Activated CD4-positive, alpha-beta memory T cell treated with anti-CD3 and anti-CD28 coated beads, Interleukin-2, amount 10 ng/mL, durations not matched to agents 7 days and 5 days (primary cell): ENCODE measurements at regions not wholly inside any gene's neighbourhood (a gene's known extent, or its start where the extent isn't known, plus 50 kb on each side); places are given as distances from the start of the nearest gene placed in this dataset.
A peak's percentile ranks its signal among the peaks of the same experiment; 100 is the strongest.
"Not testable (repeated sequence)": the region's sequence is repeated elsewhere in the genome, so short reads cannot be mapped to it uniquely, and the experiment has no call there.

Source experiments
- CTCF ChIA-PET: fragments of 350-600 bp; sonication (Branson Sonifier 250); formaldehyde crosslinking; loops from one replicate; lab custom pipeline; 2021; ENCODE audit warnings: antibody characterized with exemption, inconsistent platforms; lab: Charles Lee
- POLR2A ChIA-PET: fragments of 350-600 bp; sonication (Branson Sonifier 250); formaldehyde crosslinking; loops from one replicate; lab custom pipeline; 2021; ENCODE audit warnings: antibody characterized with exemption; lab: Charles Lee
- DNase-seq: peaks from one replicate; pipeline ENCODE4 v3.0.0-alpha.2; 2020
- H3K27ac Mint-ChIP-seq: one replicate; pipeline ENCODE4 v1.8.0; 2021; ENCODE audit warnings: mild to moderate bottlenecking, mixed read lengths
- H3K27me3 Mint-ChIP-seq: one replicate; pipeline ENCODE4 v1.8.0; 2021; ENCODE audit warnings: mixed read lengths
- H3K36me3 Mint-ChIP-seq: one replicate; pipeline ENCODE4 v1.8.0; 2021; ENCODE audit warnings: low read depth, mixed read lengths
- H3K4me1 Mint-ChIP-seq: one replicate; pipeline ENCODE4 v1.8.0; 2021; ENCODE audit warnings: mixed read lengths
- H3K4me3 Mint-ChIP-seq: one replicate; pipeline ENCODE4 v1.8.0; 2021; ENCODE audit warnings: mild to moderate bottlenecking, mixed read lengths
- H3K9me3 Mint-ChIP-seq: one replicate; pipeline ENCODE4 v1.8.0; 2021; ENCODE audit warnings: mixed read lengths

GRCh38 chr2:238512247-238512867 lies 85.6 kb downstream of the ASB1 start:
- H3K4me1 Mint-ChIP-seq, result no peaks in the 10 kb centered on the region
- H3K27me3 Mint-ChIP-seq, result peaks cover 8% of the 10 kb centered on the region
- no peak overlapping the region for H3K27ac Mint-ChIP-seq
- no peaks in the 10 kb centered on the region for H3K36me3 Mint-ChIP-seq
- ChIA-PET POLR2A (no interaction called here), CTCF (interaction anchor here (0.7 to 1.5 kb wide), 2 partner anchors 10 to 211 kb away, joined by 3 to 5 read pairs; no protein-coding TSS in a partner anchor)
- no peak overlapping the region for H3K4me3 Mint-ChIP-seq
- DNase-seq, result no peak
- peaks cover 4% of the 10 kb centered on the region for H3K9me3 Mint-ChIP-seq

- Mint-ChIP-seq H3K4me1 (no peaks in the 10 kb centered on the region), H3K36me3 (no peaks in the 10 kb centered on the region)
Observed at GRCh38 chr2:238513346-238513745, 86.6 kb downstream of the ASB1 start.

GRCh38 chr2:238514024-238514423 lies 87.3 kb downstream of the ASB1 start:
- H3K36me3 Mint-ChIP-seq, DNase-seq, H3K27me3 Mint-ChIP-seq, H3K9me3 Mint-ChIP-seq, H3K4me3 Mint-ChIP-seq, H3K4me1 Mint-ChIP-seq, POLR2A ChIA-PET, H3K27ac Mint-ChIP-seq: not testable (repeated sequence)
- CTCF ChIA-PET, result interaction anchor here (0.7 to 1.5 kb wide), 7 partner anchors 9 to 157 kb away, joined by 3 to 5 read pairs (median 3); no protein-coding TSS in a partner anchor

More at GRCh38 chr2:238513346-238513745, 86.6 kb downstream of the ASB1 start:
- no peak overlapping the region for H3K27ac Mint-ChIP-seq
- ChIA-PET POLR2A (no interaction called here), CTCF (interaction anchor here (0.7 to 1.5 kb wide), 7 partner anchors 9 to 156 kb away, joined by 3 to 5 read pairs (median 3); no protein-coding TSS in a partner anchor)
- peaks cover 8% of the 10 kb centered on the region for H3K27me3 Mint-ChIP-seq
- H3K9me3 Mint-ChIP-seq, result peaks cover 8% of the 10 kb centered on the region
- H3K4me3 Mint-ChIP-seq, result no peak overlapping the region
- peak; percentile 37 for DNase-seq

GRCh38 chr2:238515377-238515776 lies 88.7 kb downstream of the ASB1 start:
- ChIA-PET CTCF (no interaction called here), POLR2A (no interaction called here)
- H3K27ac Mint-ChIP-seq, result no peak overlapping the region
- no peaks in the 10 kb centered on the region for H3K36me3 Mint-ChIP-seq
- no peak overlapping the region for H3K4me3 Mint-ChIP-seq
- no peaks in the 10 kb centered on the region for H3K4me1 Mint-ChIP-seq
- peaks cover 6% of the 10 kb centered on the region for H3K27me3 Mint-ChIP-seq
- DNase-seq, result no peak
- peaks cover 8% of the 10 kb centered on the region for H3K9me3 Mint-ChIP-seq

GRCh38 chr2:238517209-238517608 lies 90.5 kb downstream of the ASB1 start:
- Mint-ChIP-seq H3K9me3 (peaks cover 8% of the 10 kb centered on the region), H3K27ac (no peak overlapping the region), H3K4me1 (no peaks in the 10 kb centered on the region), H3K4me3 (no peak overlapping the region), H3K27me3 (peaks cover 6% of the 10 kb centered on the region), H3K36me3 (no peaks in the 10 kb centered on the region)
- no peak for DNase-seq
- CTCF ChIA-PET, result no interaction called here
- POLR2A ChIA-PET, result no interaction called here

GRCh38 chr2:238518172-238518820 lies 91.6 kb downstream of the ASB1 start:
- H3K27ac Mint-ChIP-seq, result no peak overlapping the region
- H3K4me3 Mint-ChIP-seq, result no peak overlapping the region
- no peaks in the 10 kb centered on the region for H3K4me1 Mint-ChIP-seq
- ChIA-PET CTCF (no interaction called here), POLR2A (no interaction called here)
- H3K27me3 Mint-ChIP-seq, result peaks cover 9% of the 10 kb centered on the region
- no peaks in the 10 kb centered on the region for H3K36me3 Mint-ChIP-seq
- peaks cover 8% of the 10 kb centered on the region for H3K9me3 Mint-ChIP-seq
- no peak for DNase-seq

GRCh38 chr2:238518821-238519186 lies 92.1 kb downstream of the ASB1 start:
- DNase-seq, result no peak
- H3K27ac Mint-ChIP-seq, result no peak overlapping the region
- H3K4me3 Mint-ChIP-seq, result no peak overlapping the region
- no peaks in the 10 kb centered on the region for H3K4me1 Mint-ChIP-seq
- H3K9me3 Mint-ChIP-seq, result peaks cover 8% of the 10 kb centered on the region
- ChIA-PET CTCF (no interaction called here), POLR2A (no interaction called here)
- no peaks in the 10 kb centered on the region for H3K36me3 Mint-ChIP-seq
- peaks cover 9% of the 10 kb centered on the region for H3K27me3 Mint-ChIP-seq

GRCh38 chr2:238520359-238520886 lies 93.7 kb downstream of the ASB1 start:
- Mint-ChIP-seq H3K4me3 (no peak overlapping the region), H3K27ac (no peak overlapping the region), H3K4me1 (no peaks in the 10 kb centered on the region), H3K9me3 (peaks cover 8% of the 10 kb centered on the region), H3K27me3 (peaks cover 5% of the 10 kb centered on the region), H3K36me3 (no peaks in the 10 kb centered on the region)
- DNase-seq, result no peak
- ChIA-PET POLR2A (no interaction called here), CTCF (no interaction called here)

GRCh38 chr2:238521002-238521401 lies 94.3 kb downstream of the ASB1 start:
- Mint-ChIP-seq H3K4me1 (no peaks in the 10 kb centered on the region), H3K27me3 (peaks cover 5% of the 10 kb centered on the region), H3K36me3 (no peaks in the 10 kb centered on the region), H3K4me3 (no peak overlapping the region), H3K9me3 (peaks cover 8% of the 10 kb centered on the region), H3K27ac (no peak overlapping the region)
- ChIA-PET POLR2A (no interaction called here), CTCF (no interaction called here)
- no peak for DNase-seq

GRCh38 chr2:238521870-238522269 lies 95.1 kb downstream of the ASB1 start:
- CTCF ChIA-PET, result interaction anchor here (2.2 kb wide), 1 partner anchor 9 kb away, joined by 5 read pairs; no protein-coding TSS in a partner anchor
- no peak for DNase-seq
- peaks cover 5% of the 10 kb centered on the region for H3K27me3 Mint-ChIP-seq
- POLR2A ChIA-PET, result no interaction called here
- H3K27ac Mint-ChIP-seq, result no peak overlapping the region
- no peaks in the 10 kb centered on the region for H3K36me3 Mint-ChIP-seq
- peaks cover 4% of the 10 kb centered on the region for H3K9me3 Mint-ChIP-seq
- H3K4me3 Mint-ChIP-seq, result no peak overlapping the region
- no peaks in the 10 kb centered on the region for H3K4me1 Mint-ChIP-seq

GRCh38 chr2:238523158-238524110 lies 96.7 kb downstream of the ASB1 start:
- no peaks in the 10 kb centered on the region for H3K4me1 Mint-ChIP-seq
- no peak overlapping the region for H3K27ac Mint-ChIP-seq
- no peaks in the 10 kb centered on the region for H3K9me3 Mint-ChIP-seq
- ChIA-PET CTCF (interaction anchor here (2.2 kb wide), 1 partner anchor 10 kb away, joined by 5 read pairs; no protein-coding TSS in a partner anchor), POLR2A (no interaction called here)
- H3K36me3 Mint-ChIP-seq, result no peaks in the 10 kb centered on the region
- H3K27me3 Mint-ChIP-seq, result peaks cover 6% of the 10 kb centered on the region
- DNase-seq, result no peak
- no peak overlapping the region for H3K4me3 Mint-ChIP-seq

GRCh38 chr2:238524426-238524983 lies 97.8 kb downstream of the ASB1 start:
- H3K36me3 Mint-ChIP-seq, result no peaks in the 10 kb centered on the region
- POLR2A ChIA-PET, result no interaction called here
- H3K4me1 Mint-ChIP-seq, result no peaks in the 10 kb centered on the region
- H3K27me3 Mint-ChIP-seq, result peaks cover 6% of the 10 kb centered on the region
- CTCF ChIA-PET, result no interaction called here
- no peak overlapping the region for H3K27ac Mint-ChIP-seq
- no peaks in the 10 kb centered on the region for H3K9me3 Mint-ChIP-seq
- no peak for DNase-seq
- H3K4me3 Mint-ChIP-seq, result no peak overlapping the region
